ENCODE measurements at regions not wholly inside any gene's neighbourhood (a gene's known extent, or its start where the extent isn't known, plus 50 kb on each side); places are given as distances from the start of the nearest gene placed in this dataset.

GRCh38 chr9:2453701-2454100, 167.9 kb upstream of the VLDLR start:
- no peak for DNase-seq (ENCODE audit: low read depth)

DNA sequence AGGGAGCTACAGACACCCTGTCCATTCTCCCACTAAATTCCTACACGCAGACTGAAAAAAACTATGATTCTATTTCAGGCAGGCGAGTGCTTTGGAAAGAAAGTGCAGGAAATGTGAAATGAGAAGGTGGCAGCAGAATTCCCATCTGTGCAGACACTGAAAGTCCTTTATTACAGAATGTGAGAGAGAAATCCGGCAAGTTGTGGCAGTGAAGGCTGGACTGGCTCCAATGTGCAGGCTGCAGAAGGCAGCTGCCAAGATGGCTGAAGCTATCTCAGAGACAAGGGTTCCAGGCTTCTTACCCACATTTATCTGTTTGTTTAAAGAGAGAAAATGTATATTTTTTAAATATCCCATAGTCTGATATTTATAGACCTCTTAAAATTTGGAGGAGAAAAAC, 161.8 kb upstream of the VLDLR start:
- no peak for DNase-seq (ENCODE audit: low read depth)

DNA sequence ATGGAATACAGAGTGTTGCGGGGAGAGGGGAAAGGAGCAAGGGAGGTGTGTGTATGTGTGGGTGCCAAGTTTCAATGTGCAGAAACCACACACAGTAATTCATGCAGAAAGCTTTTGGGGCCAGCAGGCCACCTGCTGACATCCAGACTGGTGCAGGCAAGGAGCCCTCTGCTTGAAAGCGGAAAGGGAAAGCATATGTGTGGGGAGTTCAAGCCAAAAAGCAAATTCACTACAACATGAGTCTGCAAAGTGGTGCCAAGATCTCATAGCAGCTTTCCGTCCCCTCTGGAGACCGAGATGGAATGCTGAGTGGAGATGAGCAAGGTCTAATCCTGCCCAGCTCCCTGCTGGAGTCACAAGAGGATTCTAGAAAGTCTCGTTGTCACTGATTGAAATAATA, 159.7 kb upstream of the VLDLR start:
- peak; percentile 36 for DNase-seq (ENCODE audit: low read depth)

DNA sequence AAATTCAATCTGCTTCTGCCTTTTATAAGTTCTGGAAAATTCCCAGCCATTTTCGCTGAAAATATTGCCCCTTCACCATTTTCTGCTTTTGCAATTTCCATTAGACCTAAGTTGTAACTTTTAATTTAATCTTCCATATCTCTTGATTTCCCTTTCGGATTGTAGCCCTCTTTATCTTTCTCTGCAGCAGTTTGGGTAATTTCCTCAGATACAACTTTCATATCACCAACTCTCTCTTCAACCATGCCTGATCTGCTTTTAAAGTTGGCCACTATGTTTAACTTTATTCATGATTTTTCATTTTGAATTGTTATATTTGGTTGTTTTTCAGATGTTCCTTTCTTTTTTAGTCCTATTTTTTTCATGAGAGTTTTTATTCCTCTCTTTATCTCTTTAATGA, 157.0 kb upstream of the VLDLR start:
- no peak for DNase-seq (ENCODE audit: low read depth)

- DNase-seq (ENCODE audit: low read depth) = no peak
Measured at GRCh38 chr9:2465516-2465915, 156.1 kb upstream of the VLDLR start.

DNA sequence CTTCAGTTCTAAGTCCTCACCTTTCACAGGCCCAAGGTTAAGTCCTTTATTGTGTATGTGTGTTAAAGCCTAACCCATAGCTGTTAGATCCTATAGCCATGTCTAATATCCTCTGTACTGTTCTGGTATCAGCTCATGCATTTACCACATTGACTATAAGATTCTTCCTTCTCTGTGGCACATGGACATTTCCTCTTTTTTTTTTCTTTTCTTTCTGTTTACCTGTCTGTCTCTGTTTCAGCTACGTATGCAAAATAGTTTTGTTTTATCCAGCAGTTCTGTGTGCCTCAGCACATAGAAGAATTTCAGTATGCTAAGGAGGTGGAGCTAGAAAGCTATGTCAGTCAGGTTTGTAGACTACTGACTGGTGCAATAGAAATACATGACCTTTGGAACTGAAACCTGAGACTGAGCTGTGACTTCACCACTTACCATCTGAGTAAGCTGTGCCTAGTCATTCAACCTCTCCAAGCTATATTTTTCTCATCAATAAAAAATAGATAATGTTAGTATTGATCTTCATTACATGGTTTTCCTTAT, 155.6 kb upstream of the VLDLR start:
- no peak for DNase-seq (ENCODE audit: low read depth)

- DNase-seq (ENCODE audit: low read depth) = no peak
Measured at GRCh38 chr9:2466703-2467102, 154.9 kb upstream of the VLDLR start.

DNA sequence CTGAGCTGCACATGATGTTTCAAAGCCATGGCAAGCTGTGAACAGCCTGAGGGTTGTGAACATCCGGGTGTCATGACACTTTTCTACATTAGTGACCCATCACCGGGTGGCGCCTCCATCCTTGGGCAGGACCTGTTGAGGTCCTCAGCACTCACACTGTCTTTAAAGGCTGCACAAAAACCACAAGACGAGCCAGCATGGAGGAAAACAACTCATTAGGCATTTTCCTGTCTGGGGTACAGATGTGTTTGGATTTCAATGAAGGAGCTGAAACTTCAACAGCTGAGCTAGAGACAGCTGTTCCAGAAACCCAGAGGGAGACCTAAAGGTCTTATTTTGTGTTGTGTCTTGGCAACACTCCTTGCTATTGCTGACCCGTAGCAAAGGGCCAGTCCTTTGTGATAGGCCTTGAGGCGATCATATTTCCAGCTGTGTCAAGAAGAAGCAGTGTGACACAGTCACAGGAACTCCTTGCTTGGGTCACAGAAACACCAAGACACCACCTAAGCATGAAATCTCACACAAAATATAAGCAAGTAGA, 151.8 kb upstream of the VLDLR start:
- DNase-seq (ENCODE audit: low read depth) = no peak

GRCh38 chr9:2473681-2474080, 147.9 kb upstream of the VLDLR start:
- DNase-seq (ENCODE audit: low read depth) = no peak

DNA sequence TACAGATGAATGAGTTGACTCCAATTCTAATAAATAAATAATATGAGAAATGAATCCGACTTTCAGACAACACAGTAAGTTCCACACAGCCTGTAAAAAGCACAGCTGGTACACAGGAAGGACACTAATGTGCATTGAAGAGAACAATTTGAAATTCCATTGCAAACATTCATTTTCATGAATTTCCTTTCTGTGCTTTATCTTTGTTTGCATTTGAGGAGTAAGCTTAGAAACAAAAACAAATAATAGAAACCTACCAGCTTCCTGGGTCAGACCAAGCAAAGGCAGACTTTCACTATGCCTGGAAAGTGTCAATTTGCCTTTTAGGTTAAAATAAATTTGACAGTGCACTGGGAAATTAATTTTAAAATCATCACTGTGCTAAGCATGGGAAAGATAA, 143.8 kb upstream of the VLDLR start:
- DNase-seq (ENCODE audit: low read depth) = no peak

DNA sequence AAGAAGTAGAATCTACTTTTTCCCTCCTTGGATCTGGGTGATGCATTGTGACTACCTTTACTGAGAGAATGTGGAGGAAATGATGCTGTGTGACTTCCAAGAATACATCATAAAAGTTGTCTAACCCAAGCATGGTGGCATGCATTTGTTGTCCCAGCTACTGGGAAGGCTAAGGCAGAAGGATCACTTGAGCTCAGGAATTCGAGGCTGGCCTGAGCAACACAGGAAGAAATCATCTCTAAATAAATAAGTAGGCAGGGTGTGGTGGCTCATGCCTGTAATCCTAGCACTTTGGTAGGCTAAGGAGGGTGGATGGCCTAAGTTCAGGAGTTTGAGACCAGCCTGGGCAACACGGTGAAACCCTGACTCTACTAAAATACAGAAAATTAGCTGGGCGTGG, 143.2 kb upstream of the VLDLR start:
- no peak for DNase-seq (ENCODE audit: low read depth)

DNA sequence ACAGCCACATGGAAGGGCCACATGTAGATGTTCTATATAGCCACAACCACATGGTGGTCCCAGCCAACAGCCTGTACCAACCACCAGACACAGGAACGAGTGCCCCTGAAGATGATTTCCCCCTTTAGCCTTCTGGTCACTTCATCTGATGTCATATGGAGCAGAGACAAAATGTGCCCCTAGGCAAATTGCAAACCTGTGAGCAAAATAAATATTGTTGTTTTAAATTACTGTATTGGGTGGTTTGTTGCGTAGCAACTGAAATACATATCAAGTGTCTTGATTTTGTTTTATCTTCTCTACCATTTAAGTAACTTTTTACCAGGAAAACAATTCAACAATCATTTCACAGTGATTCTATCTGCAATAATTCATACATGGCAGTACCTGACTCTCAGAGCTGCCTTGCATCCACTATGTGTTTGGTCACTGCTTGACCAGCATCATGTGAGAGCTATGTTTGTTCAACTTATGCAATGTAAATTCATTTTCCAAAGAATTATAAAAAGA, 142.5 kb upstream of the VLDLR start:
- DNase-seq (ENCODE audit: low read depth) = no peak

GRCh38 chr9:2480255-2480837, 141.2 kb upstream of the VLDLR start:
- no peak for DNase-seq (ENCODE audit: low read depth)

DNA sequence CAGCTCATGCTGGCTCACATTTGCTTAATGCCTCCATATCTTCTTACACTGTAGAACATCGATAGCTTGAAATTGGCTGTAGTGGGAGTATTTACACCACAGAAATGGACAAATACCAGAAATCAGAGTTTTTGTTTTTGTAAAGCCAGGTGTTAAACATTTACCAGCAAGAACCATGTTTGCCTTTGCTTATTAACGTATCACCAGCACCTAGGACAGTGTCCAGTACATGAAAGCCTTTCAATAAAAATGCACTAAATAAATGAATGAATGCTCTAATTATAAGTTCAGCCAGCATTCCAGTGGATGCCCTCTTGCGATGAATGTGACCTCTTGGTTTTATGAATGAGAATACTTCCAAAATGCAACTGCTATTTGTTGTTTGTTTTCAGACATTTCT, 140.4 kb upstream of the VLDLR start:
- DNase-seq (ENCODE audit: low read depth) = no peak

GRCh38 chr9:2486988-2487387, 134.6 kb upstream of the VLDLR start:
- DNase-seq (ENCODE audit: low read depth) = no peak

DNA sequence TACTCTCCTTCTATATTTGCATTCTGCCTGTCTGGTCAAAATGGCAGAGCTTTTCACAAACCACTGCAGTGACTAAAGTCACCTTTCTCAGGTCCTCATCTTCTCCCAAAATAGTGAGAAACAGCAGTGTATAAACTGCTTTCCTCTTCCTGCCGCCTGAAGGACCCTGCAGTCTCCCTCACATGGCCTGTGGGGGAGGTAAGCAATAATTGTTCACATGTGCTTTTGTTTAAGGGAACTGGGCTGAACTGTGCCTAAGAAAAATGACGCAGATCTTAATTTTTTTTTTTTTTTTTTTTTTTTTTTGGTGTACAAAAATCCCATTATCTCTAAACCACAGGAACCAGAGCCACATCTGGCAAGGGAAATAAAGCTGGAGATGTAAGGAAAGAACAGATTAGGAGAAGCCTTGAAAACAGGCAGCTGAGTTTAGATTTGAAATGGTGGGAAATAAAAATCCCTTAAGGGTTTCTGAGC, 131.7 kb upstream of the VLDLR start:
- peak; percentile 43 for DNase-seq (ENCODE audit: low read depth)

- DNase-seq (ENCODE audit: low read depth) = no peak
Measured at GRCh38 chr9:2492161-2492560, 129.4 kb upstream of the VLDLR start.

DNA sequence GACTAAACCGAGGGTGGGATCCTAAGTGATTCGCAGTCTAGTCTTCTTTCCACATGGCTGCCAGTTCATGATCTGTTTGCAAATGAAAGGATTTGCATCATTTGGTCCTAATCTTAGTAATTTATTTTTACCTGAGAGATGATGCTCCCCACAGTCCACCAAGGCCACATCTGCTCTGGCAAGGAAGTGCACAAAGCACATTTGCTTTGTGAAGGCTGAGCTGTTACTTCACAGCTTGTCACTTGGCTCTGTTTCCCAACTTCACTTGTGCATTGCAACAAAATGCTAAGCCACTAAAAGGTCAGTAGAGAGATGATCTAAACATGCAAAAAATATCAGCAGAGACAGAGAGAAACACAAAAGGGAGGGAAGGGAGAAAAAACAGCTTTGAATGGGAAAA, 128.5 kb upstream of the VLDLR start:
- no peak for DNase-seq (ENCODE audit: low read depth)

- no peak for DNase-seq (ENCODE audit: low read depth)
Measured at GRCh38 chr9:2493529-2493928, 128.1 kb upstream of the VLDLR start.

- DNase-seq (ENCODE audit: low read depth) = no peak
Measured at GRCh38 chr9:2494562-2494961, 127.0 kb upstream of the VLDLR start.

GRCh38 chr9:2495221-2496005, 126.2 kb upstream of the VLDLR start:
- DNase-seq (ENCODE audit: low read depth) = no peak

DNA sequence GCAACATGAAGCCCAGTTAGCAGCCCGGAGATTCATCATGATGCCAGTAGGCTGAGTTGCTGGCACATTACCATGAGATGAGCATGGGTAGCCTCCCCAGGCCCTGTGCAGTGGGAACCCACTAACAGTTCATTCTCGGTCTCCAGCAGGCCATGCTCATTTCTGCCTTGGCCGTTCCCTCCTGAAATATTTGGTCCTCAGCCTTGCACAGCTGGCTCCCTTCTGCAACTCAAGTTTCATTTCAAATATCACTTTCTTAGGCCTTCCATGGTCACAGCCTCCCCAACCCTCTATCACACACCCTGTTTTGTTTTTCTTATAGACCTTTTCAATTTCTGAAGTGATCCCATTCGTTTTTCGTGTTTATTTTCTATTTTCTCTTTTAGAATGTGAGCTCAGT, 125.4 kb upstream of the VLDLR start:
- DNase-seq (ENCODE audit: low read depth) = no peak

- DNase-seq (ENCODE audit: low read depth) = no peak
Measured at GRCh38 chr9:2496934-2497333, 124.7 kb upstream of the VLDLR start.

All from fibroblast of the conjunctiva (primary cell).